ENCODE measurements at regions not wholly inside any gene's neighbourhood (a gene's known extent, or its start where the extent isn't known, plus 50 kb on each side); places are given as distances from the start of the nearest gene placed in this dataset.

DNA sequence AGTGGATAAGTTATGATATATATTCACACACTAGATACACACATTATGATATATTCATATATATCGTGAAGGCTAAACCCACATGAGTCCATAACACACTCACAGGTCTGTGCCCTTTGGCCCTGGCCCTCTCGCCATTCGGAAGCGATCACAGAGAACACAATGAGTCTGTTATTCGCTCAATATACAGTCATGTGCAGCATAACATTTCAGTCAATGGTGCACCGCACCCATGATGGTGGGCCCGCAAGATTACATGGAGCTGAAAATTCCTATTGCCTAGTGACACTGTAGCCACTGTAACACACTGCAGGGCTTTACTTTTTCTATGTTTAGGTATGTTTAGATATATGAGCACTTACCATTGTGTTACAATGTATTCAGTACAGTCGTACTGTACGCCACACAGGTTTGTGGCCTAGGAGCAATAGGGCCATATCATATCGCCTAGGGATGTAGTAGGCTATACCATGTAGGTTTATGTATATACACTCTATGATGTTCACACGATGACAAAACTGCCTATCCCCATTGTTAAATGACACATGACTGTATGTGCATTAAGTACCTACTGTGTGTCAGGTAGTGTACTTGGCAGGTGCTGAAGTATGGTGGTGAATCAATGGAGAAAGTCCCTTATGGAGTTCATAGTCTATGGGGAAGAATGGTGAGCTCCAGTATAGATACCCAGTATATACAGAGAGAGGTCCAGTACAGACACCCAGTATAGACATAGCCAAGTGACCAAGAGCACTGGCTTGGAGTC, 198.8 kb upstream of the KLF14 start:
- no peak for DNase-seq

DNA sequence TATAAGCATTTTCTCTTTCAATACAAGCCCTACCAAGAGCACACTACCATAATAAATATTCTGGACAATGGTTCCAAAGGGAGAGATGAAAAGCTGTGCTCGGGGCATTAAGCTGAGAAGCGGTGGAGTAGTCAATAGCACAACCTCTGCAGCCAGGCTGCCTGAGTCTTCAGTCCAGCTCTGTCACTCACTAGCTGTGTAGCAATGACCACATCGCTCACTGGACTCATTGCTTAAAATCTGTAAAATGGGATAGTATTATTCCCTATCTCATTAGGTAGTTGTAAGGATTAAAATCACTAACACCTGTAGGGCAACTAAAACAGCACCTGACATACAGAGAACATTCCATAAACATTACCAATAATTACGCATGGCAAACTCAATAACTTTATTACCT, 199.9 kb upstream of the KLF14 start:
- DNase-seq = no peak

DNA sequence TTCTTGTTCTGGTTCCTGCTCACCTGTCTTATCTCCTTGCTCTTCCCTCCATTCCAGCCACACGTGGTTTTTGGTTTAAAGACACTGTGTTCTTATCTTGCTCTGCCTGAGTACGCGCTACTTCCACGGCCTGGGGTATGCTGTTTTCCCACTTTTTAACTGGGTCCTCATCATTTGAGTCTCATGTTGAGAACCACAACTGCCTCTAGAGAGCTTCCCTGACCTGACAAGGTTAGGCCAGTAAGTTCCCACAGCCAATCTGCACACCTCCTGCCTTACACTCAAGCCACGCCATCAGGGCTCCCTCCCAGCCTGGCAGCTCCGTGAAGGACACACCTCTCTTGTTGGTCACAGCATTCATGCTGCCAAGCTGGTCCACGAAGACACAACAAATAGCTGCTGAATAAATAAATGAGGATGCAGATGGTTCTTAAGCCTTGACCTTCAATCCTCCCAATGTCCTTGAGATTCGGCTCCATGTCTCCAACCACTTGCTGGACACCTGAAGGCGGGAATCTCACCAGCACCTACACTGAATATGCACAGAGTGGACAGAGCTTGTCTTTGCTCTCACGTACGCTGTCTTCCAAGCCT, 201.7 kb upstream of the KLF14 start:
- no peak for DNase-seq

DNA sequence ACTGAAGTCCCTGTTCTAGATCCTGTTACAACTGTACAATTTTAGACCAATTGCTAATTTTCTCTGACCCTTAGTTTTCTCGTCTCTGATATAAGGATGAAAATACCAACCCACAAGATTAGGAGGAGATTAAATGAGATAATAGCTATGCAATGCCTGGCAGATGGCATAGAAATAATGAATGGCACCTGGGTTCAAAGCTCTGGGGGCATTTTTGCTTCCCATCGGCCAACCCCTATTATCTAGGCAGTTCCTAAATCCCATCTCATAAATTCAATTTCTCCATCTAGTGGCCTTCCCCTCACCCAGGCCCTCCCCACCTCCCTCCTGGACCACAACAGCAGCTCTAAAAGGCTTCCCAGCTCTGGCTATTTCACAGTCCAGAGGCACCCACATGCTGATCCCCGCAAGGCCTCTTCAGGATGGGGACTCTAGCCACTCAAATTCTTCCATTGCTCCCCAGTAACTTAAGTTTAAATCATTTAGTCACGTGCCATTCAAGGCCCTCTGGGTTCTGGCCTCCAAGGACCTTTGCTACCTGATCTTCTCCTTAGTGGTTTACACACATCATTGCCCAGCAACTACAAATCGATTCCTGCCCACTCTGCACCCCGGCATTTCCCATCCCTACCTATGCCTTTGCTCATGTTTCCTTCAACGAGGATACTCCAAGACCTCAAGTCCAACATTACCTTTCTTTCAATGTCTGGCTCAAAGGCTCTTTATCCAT, 202.4 kb upstream of the KLF14 start:
- DNase-seq = no peak

DNA sequence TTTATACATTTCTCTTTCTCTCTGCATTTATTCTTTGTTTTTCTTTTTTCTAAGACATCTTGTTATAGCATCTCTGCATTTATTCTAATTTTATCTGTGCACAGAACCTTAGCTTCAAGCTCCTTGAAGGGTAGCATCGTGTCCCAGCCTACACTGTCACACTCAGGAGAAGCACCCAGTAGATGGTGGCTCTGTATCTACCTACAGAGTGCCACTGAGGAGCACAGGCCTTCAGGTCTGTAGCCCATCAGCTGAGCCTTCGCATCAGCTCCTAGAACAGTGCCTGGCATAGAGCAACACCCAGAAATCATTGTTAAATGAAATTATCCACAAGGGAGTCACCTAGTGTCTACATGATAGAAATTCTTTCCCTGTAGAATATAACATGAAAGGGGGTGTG, 203.0 kb upstream of the KLF14 start:
- no peak for DNase-seq

DNA sequence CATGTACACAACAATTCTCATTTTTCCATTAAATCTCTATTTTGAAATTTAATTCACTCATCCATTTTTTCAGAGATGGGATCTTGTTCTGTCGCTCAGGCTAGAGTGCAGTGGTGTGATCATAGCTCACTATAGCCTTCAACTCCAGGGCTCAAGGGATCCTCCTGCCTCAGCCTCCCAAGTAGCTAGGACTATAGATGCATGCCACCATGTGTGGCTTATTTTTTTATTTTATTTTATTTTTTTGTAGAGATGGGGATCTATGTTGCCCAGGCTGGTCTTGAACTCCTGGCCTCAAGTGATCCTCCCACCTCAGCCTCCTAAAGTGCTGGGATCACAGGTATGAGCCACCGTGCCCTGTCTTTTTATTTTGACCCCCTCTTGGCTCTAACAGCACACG, 203.8 kb upstream of the KLF14 start:
- no peak for DNase-seq

DNA sequence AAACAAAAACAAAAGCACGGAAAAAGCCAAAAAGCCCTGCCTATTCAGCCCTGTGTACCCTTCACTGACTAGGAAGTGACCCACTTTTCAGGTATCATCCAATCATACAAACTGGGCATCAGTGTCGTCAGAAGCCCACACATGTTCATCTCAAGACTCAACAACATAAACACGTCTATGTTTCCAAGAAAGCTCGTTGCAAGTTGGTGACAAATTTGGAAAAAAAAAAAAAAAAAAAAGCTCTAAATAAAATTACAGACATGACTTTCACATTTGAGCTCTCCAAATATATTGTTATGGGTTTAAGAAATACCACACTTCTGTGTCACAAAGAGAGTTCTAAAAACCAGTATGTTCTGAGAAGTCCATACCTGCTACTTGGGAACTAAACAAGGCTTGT, 204.7 kb upstream of the KLF14 start:
- DNase-seq = peak; percentile 90

DNA sequence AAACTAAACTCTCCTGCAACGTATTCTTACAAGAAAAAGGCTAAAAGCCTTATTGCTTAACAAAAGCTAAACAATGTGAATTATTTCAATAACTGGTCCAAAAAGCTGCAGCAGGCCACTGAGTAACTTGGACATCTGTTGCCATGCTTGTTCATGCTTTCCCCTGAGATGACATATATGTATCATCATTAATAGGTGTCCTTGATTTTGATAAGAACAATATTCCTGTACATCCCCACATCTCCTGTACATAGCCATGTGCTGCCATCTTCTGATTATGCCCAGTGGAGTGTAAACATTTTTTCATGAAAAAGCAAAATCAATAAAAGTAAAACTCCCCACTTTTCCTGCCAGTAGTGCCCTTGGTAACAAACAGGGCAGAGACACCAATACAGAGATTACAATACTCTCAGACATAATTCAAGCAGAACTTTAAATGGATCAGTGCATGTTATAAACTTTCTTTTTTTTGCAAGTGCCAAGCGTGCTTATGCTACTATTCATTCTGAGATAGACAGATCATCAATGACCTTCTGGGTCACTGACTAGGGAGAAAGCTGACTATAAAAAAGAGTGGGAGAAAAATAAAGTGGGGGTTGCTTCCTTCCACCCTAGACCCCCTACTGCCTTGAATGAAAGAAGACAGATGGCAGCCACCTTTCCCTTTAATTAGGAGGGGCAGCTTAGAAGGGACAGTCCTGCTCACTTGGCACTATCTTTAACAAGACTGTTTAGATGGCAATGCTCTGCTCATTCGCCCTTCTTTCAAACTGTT, 205.5 kb upstream of the KLF14 start:
- DNase-seq = no peak

DNA sequence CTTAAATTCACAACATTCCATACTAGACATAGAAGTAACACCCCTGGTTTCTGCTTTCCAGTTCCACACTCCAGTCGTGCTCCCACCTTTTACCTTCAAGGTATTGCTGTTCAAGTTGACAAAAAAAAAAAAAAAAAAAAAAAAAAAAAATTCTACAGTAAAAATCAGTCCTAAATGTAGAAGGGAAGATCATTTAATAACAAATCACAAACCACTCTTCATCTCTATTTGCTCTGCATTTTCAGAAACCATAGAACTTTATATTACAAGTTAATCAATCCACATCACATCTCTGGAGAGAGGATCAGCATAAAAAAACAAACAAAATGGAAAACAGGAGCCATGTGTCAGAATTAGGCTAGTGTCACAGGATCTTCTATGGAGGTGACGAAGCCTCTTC, 206.3 kb upstream of the KLF14 start:
- DNase-seq = no peak

DNA sequence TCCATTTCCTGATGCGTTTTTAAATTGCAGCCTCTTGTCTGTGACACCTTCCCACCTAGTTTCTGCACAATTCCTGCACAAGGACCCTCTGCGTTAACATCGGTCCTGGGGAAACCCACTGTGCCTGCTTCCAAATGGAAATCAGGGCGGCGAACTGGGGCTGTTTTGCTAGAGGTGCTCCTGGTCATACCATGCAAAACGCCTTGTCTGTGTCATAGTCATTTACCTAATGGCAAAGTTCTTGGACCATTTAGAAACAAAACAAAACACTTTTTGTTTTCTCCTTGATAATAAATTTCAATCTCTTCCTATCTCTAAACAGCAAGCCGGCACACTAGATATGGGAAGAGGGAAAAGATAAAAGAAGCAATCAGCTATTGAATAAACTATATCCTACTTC, 206.9 kb upstream of the KLF14 start:
- no peak for DNase-seq

DNA sequence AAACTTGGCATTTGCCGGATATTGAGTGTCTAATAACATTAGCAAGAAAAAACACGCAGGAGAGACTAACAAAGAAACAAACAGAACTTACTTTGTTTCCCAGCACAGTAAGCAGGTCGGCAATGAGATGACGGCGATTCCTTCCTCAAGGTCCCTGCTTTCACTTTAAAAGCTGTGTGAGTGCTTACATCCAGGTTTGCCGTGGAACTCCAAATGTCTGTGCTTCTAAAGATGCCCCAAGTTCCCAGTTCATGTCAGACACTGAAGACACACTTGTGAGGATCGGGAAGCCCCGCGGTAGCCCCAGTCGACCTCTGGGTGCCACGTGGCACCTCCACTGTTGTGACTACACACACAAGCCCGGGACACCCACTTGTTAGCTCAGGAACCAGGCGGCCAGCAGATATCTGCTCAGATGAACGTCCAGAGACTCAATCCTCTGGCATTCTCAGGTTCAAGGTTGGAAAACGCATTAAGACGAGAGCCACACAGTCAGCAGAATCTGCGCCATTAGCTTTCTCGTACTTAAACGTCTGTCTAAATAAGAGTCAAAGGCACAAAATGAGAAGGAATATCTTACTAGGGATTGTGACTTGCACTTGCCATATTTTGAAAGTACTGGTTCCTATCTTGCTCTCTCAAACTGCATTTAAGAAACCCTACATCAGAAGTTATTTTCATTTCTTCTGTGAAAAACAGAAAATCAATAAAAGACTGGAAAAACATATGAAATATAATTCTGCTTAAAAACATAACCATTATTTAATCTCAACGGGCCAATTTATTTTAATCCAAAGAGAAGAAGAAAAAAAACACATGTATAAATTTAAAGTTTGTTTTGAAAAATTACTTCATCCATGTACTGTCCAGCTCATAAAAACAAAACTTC, 207.6 kb upstream of the KLF14 start:
- peak; percentile 85 for DNase-seq

DNA sequence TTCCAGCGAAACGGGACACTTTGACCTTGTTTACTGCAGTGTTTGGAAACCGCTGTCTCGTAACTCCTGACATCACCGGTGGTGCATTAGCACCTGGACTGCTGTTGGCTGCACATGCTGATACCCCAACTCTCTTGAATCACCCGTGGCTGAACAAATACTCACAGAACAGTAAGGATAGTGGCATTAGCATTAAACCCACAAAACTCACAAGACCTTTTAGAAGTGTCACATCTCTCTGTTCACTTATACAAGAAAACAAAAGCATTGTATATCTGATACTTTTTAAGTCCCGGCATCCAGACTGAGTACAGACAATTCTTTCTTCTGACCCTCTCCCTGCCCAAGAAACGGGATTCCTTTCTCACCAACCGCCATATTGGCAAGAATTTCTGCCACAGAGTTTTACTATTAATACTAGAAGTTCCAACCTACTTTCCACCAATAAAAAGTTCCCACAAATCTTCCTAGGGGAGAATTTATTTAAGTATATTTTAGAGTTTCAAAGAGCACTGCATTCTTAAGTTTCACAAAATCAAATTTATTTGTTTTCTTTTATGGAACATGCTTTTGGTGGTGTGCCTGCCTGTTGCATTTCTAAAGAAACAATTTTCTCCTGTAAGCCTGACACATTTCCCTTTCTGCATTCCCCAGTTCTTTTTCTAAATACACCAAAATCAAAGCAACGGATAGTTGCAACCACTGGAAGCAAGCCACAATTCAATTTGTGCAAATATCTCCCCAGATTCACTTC, 208.4 kb upstream of the KLF14 start:
- DNase-seq = peak; percentile 90

DNA sequence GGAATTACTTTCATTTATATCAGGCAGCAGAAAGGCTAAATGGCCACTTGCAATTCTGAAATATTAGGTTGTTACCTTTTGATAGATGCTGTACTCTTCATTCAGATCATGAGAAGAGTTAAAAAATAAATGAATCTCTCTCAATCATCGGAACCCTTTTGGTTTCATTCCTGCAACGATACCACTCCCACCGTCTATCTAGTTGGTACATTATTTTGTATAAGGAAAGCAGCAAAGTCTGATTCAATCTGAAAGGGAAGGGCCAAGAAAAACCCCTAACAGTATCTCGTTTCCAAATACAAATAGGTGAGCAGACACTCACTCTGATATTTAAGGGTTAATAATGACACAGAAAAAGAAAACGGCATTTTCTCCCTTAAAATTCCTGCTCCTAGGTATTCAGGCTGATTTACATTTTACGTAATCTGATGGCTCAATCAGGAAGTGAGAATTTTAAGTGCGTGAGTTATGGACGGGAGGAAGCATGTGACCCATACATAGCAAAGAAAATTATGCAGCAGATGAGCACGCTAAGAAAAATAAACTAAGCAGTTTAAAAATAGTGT, 209.4 kb upstream of the KLF14 start:
- peak; percentile 73 for DNase-seq

DNA sequence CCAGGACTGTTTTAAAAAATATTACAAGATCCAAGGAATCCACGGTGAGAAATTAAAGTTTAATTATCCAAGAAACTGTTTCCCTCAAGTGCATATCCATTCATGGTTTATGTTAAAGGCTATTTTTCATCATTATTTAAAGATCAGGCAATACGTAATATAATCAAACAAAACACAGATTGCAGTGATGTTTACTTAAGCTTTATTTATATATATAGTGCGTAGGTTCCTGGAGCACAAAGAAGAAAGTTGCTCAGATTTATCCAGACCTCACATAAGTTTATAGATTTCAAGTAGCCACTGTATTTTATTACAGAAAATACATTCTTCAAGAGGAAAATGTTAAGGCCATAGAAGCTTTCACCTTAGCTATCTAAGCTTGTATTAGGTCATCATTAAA, 210.0 kb upstream of the KLF14 start:
- DNase-seq = no peak

DNA sequence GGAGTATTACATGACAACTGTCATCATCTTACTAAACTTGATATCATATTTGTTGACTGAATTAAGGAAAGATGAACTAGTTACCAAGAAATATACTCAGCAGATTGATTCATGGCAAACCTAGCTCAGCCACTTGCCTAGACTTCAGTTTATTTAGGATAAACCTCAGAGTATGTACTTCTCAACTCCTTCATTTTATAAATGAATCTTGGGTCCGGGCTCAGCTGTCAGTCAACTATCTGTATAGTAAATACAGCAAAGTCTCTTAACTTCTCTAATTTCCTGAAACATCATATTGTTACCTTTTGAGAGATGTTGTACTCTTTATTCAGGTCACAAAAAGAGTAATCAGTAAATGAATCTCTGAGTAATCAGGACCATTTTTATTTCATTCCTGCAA, 211.0 kb upstream of the KLF14 start:
- no peak for DNase-seq

DNA sequence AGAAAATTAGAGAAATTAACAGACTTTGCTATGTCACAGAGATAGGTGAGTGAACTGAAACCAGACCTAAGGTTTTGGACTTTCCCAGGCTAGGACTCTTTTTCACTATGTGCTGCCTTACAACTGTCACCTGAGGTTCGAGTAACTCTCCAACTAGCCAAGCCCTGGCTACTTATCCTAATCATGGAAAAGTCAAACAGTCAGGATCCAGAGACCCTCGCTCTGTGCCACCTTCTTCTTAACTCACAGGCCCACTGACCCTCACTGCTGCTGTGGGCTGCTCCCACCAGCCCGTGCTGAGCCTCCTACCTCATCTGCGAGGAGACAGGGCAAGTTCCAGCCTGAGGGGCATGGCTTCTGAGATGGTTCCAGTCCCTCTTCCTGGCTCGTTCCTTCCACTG, 211.4 kb upstream of the KLF14 start:
- peak; percentile 66 for DNase-seq

DNA sequence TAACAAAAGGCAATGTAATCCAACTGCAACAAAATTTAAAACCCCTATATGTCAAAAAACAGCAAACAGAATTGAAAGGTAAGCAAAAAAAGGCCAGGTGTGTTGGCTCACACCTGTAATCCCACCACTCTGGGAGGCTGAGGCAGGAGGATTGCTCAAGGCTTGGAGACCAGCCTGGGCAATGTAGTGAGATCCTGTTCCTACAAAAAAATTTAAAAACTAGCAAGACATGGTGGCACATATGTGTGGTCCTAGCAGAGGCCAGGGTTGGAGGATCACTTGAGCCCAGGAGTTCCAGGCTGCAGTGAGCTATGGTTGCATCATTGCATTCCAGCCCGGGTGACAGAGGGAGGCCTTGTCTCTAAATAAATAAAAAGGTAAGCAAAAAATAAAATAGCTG, 212.1 kb upstream of the KLF14 start:
- DNase-seq = peak; percentile 1

DNA sequence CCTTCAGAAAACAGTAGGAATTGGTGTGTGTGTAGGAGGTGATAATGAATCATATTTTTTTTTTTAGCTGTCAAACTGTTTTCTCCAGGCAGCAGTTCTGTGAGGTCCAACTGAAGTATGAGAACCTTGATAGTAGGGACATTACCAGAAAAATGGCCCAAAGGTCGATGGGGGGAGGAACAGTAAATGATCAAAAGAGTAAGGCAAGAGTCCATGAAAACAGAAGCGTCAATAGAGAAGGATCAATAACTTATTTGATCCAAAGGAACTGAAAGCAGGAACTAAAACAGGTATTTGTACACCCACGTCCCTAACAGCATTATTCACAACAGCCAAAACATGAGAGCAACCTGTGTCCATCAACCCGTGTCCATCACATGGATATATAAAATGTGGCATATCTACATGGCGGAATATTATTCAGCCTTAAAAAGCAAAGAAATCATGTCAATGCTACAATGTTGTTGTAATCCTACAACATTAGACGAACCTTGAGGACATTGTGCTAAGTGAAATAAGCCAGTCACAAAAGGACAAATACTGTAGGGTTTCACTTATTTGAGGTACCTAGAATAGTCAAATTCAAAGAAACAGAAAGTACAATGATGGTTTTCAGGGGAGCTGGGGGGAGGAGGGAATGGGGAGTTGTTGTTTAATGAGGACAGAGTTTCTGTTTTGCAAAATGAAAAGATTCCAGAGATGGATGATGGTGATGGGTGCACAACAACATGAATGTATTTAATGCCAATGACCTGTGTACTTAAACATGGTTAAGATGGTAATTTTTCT, 214.0 kb upstream of the KLF14 start:
- DNase-seq = peak; percentile 72

DNA sequence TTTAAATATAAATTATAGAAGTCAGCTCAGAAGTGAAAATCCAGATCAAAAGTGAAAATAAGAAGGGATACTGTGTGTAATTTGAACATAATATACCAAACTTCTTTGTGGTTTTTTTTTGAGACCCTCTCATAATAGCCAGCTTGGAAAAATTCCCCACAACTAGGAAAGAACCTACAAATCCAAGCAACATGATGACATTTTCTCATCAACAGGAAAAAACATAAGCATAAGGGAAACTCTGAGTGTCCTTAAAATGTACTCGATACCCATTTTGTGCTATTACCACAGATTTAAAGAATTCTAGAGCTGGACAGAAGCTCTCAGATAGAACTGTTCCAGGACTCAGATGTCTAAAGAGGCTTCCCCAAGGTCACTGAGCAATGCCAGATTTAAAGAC, 214.8 kb upstream of the KLF14 start:
- DNase-seq = peak; percentile 49

DNA sequence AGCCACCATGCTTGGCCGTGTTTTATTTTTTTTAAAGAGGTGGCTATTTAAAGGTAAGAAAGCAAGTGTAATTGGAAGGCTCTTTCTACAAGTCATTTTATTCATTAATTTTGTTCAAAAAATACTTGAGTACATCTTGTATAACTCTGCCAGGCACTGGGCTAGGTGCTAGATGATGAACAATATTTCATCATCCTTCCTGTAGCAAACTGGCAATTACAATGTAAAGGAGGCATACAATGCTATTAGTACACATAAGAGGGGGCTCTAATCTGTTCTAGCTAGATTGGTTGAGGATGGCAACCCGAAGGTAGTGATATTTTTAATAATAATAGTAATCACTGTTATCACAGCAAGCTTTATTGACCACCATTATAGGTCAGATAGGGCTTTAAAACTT, 215.5 kb upstream of the KLF14 start:
- DNase-seq = peak; percentile 32
